Neutrophil (primary cell): ENCODE measurements at regions not wholly inside any gene's neighbourhood (a gene's known extent, or its start where the extent isn't known, plus 50 kb on each side); places are given as distances from the start of the nearest gene placed in this dataset.

Experiments
- H3K27ac ChIP-seq: fragments of 200-600 bp; sonication (generic); 2 replicates; pipeline ENCODE4 v1.5.1; 2016; ENCODE audit warnings: mild to moderate bottlenecking, moderate library complexity
- H3K27me3 ChIP-seq: fragments of 200-600 bp; sonication (generic); 2 replicates; pipeline ENCODE4 v1.6.0; 2016; ENCODE audit warnings: mild to moderate bottlenecking
- H3K36me3 ChIP-seq: fragments of 200-600 bp; sonication (generic); 2 replicates; pipeline ENCODE4 v1.5.1; 2017
- H3K4me1 ChIP-seq, 2 experiments: fragments of 200-600 bp in 1 of 2; sonication (generic) in 1 of 2; 1 replicate in 1 of 2; 2 replicates in 1 of 2; pipeline versions ENCODE4 v1.5.1 to v1.6.1; 2013 to 2016; ENCODE audit warnings: low read depth in 1 of 2, low read length in 1 of 2, mild to moderate bottlenecking in 1 of 2, moderate library complexity in 1 of 2; ENCODE audit not compliant: control insufficient read depth in 1 of 2, insufficient read depth in 1 of 2
- H3K4me3 ChIP-seq, 2 experiments: fragments of 200-600 bp in 1 of 2; sonication (generic) in 1 of 2; 1 replicate in 1 of 2; 2 replicates in 1 of 2; pipeline ENCODE4 v1.5.1; 2013 to 2016; ENCODE audit warnings: low read depth in 1 of 2, low read length in 1 of 2, mild to moderate bottlenecking in 1 of 2, moderate library complexity in 1 of 2
- H3K9me3 ChIP-seq: fragments of 200-600 bp; sonication (generic); 2 replicates; pipeline ENCODE4 v1.5.1; 2016
- CTCF ChIP-seq: fragments of 200-600 bp; sonication (generic); IDR thresholded peaks from 2 replicates; pipeline ENCODE4 v1.5.1; 2016; ENCODE audit warnings: antibody characterized with exemption

- Histone ChIP-seq H3K9me3 (no peaks in the 10 kb centered on the region), H3K4me1 (no peaks in the 10 kb centered on the region), H3K36me3 (no peaks in the 10 kb centered on the region), H3K4me3 (no peak overlapping the region), H3K27ac (no peak overlapping the region), H3K27me3 (no peaks in the 10 kb centered on the region)
- TF ChIP-seq CTCF: no peak
Observed at GRCh38 chr3:182078929-182079328, 367.2 kb downstream of the SOX2 start.

- TF ChIP-seq CTCF: no peak
- no peaks in the 10 kb centered on the region for H3K4me1 ChIP-seq
Observed at GRCh38 chr3:182081096-182081495, 369.4 kb downstream of the SOX2 start.

DNA sequence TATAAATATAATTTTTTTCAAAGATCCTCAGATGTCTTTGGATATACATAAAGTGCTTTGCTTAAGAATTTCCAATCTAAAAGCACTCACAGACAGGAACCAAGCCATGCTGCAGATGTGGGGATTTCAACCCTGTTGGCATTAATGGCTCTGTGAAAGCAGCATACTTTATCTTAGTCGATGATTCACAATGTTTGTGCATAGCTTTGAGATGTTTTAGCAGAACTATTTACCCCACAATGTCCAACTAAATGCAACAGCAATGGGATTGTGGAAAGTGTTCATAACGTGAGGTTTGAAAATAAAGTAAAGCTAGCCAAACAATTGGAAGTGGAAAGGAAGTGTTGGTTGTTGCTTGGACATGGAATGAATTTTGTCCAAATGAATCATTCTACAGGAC is 371.4 kb downstream of the SOX2 start:
- no peaks in the 10 kb centered on the region for H3K27me3 ChIP-seq
- TF ChIP-seq CTCF: no peak
- no peaks in the 10 kb centered on the region for H3K4me1 ChIP-seq
- no peaks in the 10 kb centered on the region for H3K9me3 ChIP-seq
- H3K4me3 ChIP-seq: no peak overlapping the region
- no peaks in the 10 kb centered on the region for H3K36me3 ChIP-seq
- H3K27ac ChIP-seq: no peak overlapping the region

More at GRCh38 chr3:182081096-182081495, 369.4 kb downstream of the SOX2 start:
- Histone ChIP-seq H3K27ac (no peak overlapping the region), H3K4me3 (no peak overlapping the region), H3K36me3 (no peaks in the 10 kb centered on the region), H3K9me3 (no peaks in the 10 kb centered on the region), H3K27me3 (no peaks in the 10 kb centered on the region)

- Histone ChIP-seq H3K36me3 (no peaks in the 10 kb centered on the region), H3K27ac (no peak overlapping the region), H3K9me3 (no peaks in the 10 kb centered on the region), H3K27me3 (no peaks in the 10 kb centered on the region), H3K4me1 (no peaks in the 10 kb centered on the region), H3K4me3 (no peak overlapping the region)
- TF ChIP-seq CTCF: no peak
Observed at GRCh38 chr3:182092662-182093262, 381.0 kb downstream of the SOX2 start.

GRCh38 chr3:182094321-182094720 is 382.6 kb downstream of the SOX2 start:
- Histone ChIP-seq H3K9me3 (no peaks in the 10 kb centered on the region), H3K4me1 (no peaks in the 10 kb centered on the region), H3K27me3 (no peaks in the 10 kb centered on the region), H3K36me3 (no peaks in the 10 kb centered on the region), H3K4me3 (no peak overlapping the region), H3K27ac (no peak overlapping the region)
- no peak for TF ChIP-seq CTCF

- Histone ChIP-seq H3K36me3 (no peaks in the 10 kb centered on the region), H3K27me3 (no peaks in the 10 kb centered on the region), H3K9me3 (no peaks in the 10 kb centered on the region), H3K27ac (no peak overlapping the region), H3K4me1 (no peaks in the 10 kb centered on the region), H3K4me3 (no peak overlapping the region)
- no peak for TF ChIP-seq CTCF
Observed at GRCh38 chr3:182104881-182105280, 393.2 kb downstream of the SOX2 start.
